Left lung (tissue), 4 donors: ENCODE measurements at regions not wholly inside any gene's neighbourhood (a gene's known extent, or its start where the extent isn't known, plus 50 kb on each side); places are given as distances from the start of the nearest gene placed in this dataset.
A peak's percentile ranks its signal among the peaks of the same experiment; 100 is the strongest.

Source experiments
- ATAC-seq: fragments of 200-7000 bp; cut with Tn5 transposase; one replicate; pipeline ENCODE4 v1.9.1; 2020; ENCODE audit warnings: moderate library complexity
- DNase-seq, 4 donors: peaks; one replicate each; pipeline ENCODE4 v3.0.0-alpha.2; 2013 to 2020
- H3K27ac ChIP-seq, 2 donors: fragments of 200-600 bp; sonication (generic) in 1 of 2; one replicate each; pipeline versions ENCODE4 v1.5.0 to v1.8.0; 2020 to 2021
- H3K27me3 ChIP-seq, 2 donors: fragments of 200-600 bp; sonication (generic) in 1 of 2; one replicate each; pipeline versions ENCODE4 v1.5.0 to v1.8.0; 2020 to 2021
- H3K36me3 ChIP-seq, 2 donors: fragments of 200-600 bp; sonication (generic) in 1 of 2; one replicate each; pipeline versions ENCODE4 v1.5.0 to v1.8.0; 2020 to 2021
- H3K4me1 ChIP-seq, 2 donors: fragments of 200-600 bp; one replicate each; pipeline ENCODE4 v1.8.0; 2021
- H3K4me3 ChIP-seq, 2 donors: fragments of 200-600 bp; sonication (generic) in 1 of 2; one replicate each; pipeline versions ENCODE4 v1.5.0 to v1.8.0; 2020 to 2021; ENCODE audit warnings: mild to moderate bottlenecking in 1 of 2
- H3K9me3 ChIP-seq, 2 donors: fragments of 200-600 bp; sonication (generic) in 1 of 2; one replicate each; pipeline versions ENCODE4 v1.5.0 to v1.8.0; 2020 to 2021
- intact Hi-C, 2 donors: fragments of 100-400 bp; cut with DNase I; formaldehyde crosslinking; loops; one replicate each; pipeline versions ENCODE4 v1.11.2 to v1.14.2; 2022
- TF ChIP-seq, protein P1 (sequence below), 2 donors: fragments of 200-600 bp; sonication (generic) in 1 of 2; IDR thresholded peaks; one replicate each; pipeline versions ENCODE4 v1.5.0 to v1.8.0; 2021; ENCODE audit warnings: antibody characterized with exemption in 2 of 2
- donor health status: DM: no; HTN: yes; CAD: no.
- donor health status: DM: no; HTN: no; CAD: no.

DNA sequence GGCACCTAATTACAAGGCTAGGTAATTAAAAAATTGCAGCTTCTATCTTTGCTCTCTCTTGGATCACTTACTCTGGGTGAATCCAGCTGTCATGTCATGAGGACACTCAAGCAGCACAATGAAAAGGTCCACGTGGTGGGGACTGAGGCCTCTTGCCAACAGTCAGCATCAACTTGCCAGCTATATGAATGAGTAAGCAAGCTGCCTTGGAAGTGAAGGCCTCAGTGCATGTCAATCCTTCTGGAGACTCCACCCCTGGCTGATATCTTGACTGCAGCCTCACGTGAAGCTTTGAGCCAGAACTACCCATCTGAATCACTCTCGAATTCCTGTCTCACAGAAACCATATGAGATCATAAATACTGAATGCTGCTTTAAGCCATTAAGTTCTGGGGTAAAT is 140.5 kb downstream of the SNX18 start:
- intact Hi-C loops = no loop called here
- Histone ChIP-seq H3K4me1 (peaks cover 0 to 32% of the 10 kb centered on the region in 2 donors), H3K36me3 (no peaks in the 10 kb centered on the region), H3K4me3 (no peak overlapping the region), H3K9me3 (no peaks in the 10 kb centered on the region), H3K27me3 (no peaks in the 10 kb centered on the region), H3K27ac (no peak overlapping the region)
- TF ChIP-seq, protein P1, sequence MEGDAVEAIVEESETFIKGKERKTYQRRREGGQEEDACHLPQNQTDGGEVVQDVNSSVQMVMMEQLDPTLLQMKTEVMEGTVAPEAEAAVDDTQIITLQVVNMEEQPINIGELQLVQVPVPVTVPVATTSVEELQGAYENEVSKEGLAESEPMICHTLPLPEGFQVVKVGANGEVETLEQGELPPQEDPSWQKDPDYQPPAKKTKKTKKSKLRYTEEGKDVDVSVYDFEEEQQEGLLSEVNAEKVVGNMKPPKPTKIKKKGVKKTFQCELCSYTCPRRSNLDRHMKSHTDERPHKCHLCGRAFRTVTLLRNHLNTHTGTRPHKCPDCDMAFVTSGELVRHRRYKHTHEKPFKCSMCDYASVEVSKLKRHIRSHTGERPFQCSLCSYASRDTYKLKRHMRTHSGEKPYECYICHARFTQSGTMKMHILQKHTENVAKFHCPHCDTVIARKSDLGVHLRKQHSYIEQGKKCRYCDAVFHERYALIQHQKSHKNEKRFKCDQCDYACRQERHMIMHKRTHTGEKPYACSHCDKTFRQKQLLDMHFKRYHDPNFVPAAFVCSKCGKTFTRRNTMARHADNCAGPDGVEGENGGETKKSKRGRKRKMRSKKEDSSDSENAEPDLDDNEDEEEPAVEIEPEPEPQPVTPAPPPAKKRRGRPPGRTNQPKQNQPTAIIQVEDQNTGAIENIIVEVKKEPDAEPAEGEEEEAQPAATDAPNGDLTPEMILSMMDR (IDR thresholded peaks at IDR 0.05) = no peak
- no peak for ATAC-seq
- no peak for DNase-seq

DNA sequence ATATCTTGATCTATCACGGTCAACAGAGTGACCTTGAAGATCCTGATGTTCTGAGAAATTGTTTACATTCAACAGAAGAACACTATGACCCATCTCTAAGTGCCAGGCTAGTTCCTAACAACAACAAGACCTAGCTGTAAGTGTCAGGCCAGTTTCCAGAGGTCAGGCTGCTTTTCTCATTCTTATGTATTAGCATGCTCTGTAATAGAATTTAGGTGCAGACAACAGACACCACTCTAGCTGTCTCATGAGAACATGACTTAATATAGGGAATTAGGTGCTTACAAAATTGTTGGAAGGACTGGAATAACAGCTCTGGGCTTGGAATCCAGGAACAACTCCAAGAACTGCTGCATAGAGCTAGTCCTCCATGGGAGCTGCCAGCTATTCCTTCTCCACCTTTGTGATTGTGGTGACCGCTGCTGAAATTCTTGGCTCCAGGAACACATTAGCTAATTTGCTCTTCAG is 138.7 kb downstream of the SNX18 start:
- no peak for ATAC-seq
- intact Hi-C loops = no loop called here
- DNase-seq = no peak
- H3K36me3 ChIP-seq = no peaks in the 10 kb centered on the region
- TF ChIP-seq, protein P1 (IDR thresholded peaks at IDR 0.05) = no peak
- H3K9me3 ChIP-seq = no peaks in the 10 kb centered on the region
- H3K4me3 ChIP-seq = no peak overlapping the region
- H3K27me3 ChIP-seq = no peaks in the 10 kb centered on the region
- H3K4me1 ChIP-seq = peaks cover 0 to 32% of the 10 kb centered on the region in 2 donors
- no peak overlapping the region for H3K27ac ChIP-seq

DNA sequence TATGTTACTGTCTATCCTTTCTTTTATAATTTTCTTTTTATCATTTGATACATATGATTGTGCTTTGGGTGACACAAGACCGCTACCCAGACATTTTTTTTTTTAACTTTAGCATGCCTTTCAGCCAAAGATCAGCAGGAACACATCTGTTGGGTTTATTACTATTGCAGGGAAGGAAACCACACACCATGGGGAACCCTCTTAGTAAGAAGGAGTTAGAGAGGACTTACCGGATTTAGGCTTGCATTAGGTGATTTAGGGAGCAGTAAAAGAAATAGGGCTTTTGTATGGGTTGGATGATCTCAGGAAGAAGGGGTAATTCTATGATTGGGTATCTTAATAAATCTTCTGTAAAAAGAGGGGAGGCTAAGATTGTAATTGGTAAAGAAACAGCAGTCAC is 138.2 kb downstream of the SNX18 start:
- intact Hi-C loops = no loop called here
- Histone ChIP-seq H3K9me3 (no peaks in the 10 kb centered on the region), H3K4me1 (peaks cover 0 to 32% of the 10 kb centered on the region in 2 donors), H3K27ac (no peak overlapping the region), H3K4me3 (no peak overlapping the region), H3K27me3 (no peaks in the 10 kb centered on the region), H3K36me3 (no peaks in the 10 kb centered on the region)
- DNase-seq (no peak), ATAC-seq (no peak)
- TF ChIP-seq, protein P1 (IDR thresholded peaks at IDR 0.05) = no peak

DNA sequence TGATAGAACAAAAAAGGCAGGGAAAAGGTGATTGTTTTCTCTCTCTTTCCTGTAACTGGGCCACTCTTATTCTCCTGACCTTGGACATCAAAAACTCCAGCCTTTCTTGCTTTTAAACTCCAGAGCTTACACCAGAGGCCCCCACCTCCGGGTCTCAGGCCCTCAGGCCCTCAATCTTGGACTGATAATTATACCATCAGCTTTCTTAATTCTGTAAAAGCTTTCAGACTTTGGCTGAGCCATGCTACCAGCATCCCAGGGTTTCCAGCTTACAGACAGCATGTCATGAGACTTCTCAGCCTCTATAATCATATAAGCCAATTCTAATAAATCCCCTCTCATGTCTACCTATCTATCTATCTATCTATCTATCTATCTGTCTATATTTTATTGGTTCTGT is 137.7 kb downstream of the SNX18 start:
- intact Hi-C loops = no loop called here
- H3K36me3 ChIP-seq = no peaks in the 10 kb centered on the region

DNA sequence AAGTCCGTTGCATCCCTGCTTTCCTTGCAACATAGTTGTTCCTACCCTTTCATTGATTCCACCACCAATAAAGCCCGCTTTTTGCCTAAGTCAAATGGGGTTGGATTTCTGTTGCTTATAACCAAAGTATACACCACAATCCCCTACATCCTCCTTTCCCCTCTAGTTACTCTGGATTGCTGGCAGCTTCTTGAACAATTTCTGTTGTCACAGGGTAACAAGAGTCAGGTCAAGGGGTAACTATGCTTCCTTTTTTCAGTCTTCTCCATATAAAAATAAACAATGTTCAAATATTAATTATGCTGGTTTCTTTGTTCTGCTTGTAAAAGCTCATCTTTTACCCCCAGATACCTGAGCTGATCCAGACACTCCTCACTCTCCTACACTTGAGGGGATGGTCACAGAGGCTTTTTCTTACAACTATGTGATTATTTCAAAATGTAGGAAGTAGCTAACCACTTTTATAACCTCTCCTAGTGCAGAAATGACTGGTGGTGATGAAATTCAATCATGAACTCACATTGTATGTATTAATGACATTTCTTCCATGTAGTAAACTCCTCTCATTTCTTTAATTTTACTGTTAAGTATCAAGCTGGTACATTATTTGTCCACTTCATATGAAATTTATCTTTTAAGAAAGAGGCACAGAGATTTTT is 136.5 kb downstream of the SNX18 start:
- H3K27me3 ChIP-seq = no peaks in the 10 kb centered on the region
- peaks cover 0 to 32% of the 10 kb centered on the region in 2 donors for H3K4me1 ChIP-seq
- TF ChIP-seq, protein P1 (IDR thresholded peaks at IDR 0.05) = no peak
- ATAC-seq (peak; percentile 34), DNase-seq (no peak)
- H3K36me3 ChIP-seq = no peaks in the 10 kb centered on the region
- intact Hi-C loops = no loop called here
- H3K9me3 ChIP-seq = no peaks in the 10 kb centered on the region
- no peak overlapping the region for H3K4me3 ChIP-seq
- peak overlapping the region in 1 of 2 donors; percentile 53 for H3K27ac ChIP-seq

More for the DNA sequence above, 137.7 kb downstream of the SNX18 start:
- TF ChIP-seq, protein P1 (IDR thresholded peaks at IDR 0.05) = no peak
- no peak overlapping the region for H3K27ac ChIP-seq
- no peak for ATAC-seq
- no peaks in the 10 kb centered on the region for H3K9me3 ChIP-seq
- no peaks in the 10 kb centered on the region for H3K27me3 ChIP-seq
- no peak for DNase-seq
- peaks cover 0 to 32% of the 10 kb centered on the region in 2 donors for H3K4me1 ChIP-seq
- no peak overlapping the region for H3K4me3 ChIP-seq
